OCI-M1 (cell line): ENCODE measurements at regions not wholly inside any gene's neighbourhood (a gene's known extent, or its start where the extent isn't known, plus 50 kb on each side); places are given as distances from the start of the nearest gene placed in this dataset.

Experiments
- DNase-seq: peaks from one replicate; lab custom pipeline; 2025; lab: John Stamatoyannopoulos, UW

GRCh38 chr6:23307516-23307915 is 738.1 kb downstream of the HDGFL1 start:
- DNase-seq: no peak

GRCh38 chr6:23308166-23308565 is 738.8 kb downstream of the HDGFL1 start:
- DNase-seq: no peak

- no peak for DNase-seq
Measured at GRCh38 chr6:23311211-23311610, 741.8 kb downstream of the HDGFL1 start.

GRCh38 chr6:23316131-23316530 is 746.8 kb downstream of the HDGFL1 start:
- DNase-seq: peak; percentile 74

GRCh38 chr6:23316931-23317330 is 747.6 kb downstream of the HDGFL1 start:
- DNase-seq: no peak

DNA sequence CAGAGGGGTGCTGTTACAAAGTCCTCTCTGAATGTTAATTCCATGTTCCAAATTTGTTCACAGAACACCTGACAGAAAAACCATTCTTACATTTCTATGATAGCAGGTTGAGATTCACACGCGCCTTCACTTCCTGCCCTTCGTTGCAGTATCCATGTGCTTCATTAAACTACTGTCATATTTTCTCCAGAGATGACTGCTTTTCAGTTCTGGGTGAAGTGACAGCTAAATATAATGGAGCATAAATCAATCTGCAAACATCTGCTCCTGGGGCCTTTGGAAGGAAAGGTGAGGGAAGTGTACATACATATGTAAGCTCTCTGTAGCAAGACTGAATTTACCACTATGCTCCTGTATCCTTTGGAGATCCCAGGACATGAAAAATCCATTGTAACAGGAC is 750.2 kb downstream of the HDGFL1 start:
- no peak for DNase-seq

DNA sequence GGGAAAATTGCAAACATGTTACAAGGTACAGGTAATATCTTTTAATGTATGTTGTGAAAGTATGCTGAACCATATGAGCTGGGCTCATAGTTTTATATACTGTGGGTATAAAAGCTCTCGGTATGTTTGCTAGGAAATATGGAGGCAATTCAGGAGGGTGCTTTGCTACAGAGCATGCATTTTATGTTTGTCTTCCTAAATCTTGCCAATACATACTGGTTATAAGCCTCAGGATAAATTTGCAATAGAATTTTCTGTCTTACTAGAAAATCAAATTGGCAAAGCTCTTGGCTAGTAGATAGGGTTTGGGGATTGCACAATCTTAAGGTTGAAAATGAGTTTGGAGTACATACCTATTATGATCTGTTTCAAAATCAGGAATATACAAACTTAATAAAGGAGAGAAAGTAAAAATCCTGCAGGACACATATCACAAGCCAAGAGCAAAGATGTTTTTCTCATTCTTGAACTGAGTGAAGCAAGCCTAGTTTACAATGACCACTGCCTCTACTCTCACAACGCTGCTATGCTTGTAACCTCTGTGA is 751.2 kb downstream of the HDGFL1 start:
- no peak for DNase-seq

DNA sequence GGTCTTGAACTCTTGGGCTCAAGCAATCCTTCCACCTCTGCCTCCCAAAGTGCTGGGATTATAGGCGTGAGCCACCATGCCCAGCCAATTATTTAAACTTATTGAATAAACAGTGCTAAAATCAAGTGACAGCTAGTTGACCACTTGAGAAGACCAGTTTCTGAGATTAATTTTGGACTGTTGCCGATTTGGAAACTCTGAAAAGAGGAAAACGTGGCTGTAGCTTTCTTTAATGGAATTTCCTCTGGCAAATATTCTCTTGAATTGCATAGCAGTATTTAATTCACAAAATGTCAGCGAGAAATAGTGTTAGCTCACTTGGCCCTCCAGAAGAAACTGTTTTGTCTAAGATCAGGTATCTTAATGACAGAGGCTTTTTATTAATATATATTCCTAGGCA is 754.5 kb downstream of the HDGFL1 start:
- no peak for DNase-seq

- DNase-seq: no peak
Measured at GRCh38 chr6:23325065-23325464, 755.7 kb downstream of the HDGFL1 start.

DNA sequence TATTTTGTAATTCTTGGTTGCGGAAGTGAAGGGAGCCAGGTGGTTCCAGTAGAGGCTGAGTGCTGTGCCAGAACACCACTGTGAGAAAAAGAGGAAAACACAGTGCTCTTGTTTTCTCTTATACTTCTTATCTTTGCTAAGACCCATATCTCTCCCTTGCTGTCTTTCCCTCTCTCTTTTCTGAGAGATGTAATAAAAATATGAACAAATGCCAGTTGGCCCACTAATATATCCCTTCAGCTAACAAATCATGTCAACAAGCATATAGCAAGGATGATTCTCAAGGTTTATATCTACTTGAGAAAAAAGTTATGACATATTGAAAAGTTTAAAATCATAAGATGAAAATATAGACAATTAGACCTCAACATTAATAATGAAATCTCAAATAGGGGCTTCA is 758.3 kb downstream of the HDGFL1 start:
- no peak for DNase-seq

GRCh38 chr6:23329086-23329485 is 759.7 kb downstream of the HDGFL1 start:
- DNase-seq: no peak

DNA sequence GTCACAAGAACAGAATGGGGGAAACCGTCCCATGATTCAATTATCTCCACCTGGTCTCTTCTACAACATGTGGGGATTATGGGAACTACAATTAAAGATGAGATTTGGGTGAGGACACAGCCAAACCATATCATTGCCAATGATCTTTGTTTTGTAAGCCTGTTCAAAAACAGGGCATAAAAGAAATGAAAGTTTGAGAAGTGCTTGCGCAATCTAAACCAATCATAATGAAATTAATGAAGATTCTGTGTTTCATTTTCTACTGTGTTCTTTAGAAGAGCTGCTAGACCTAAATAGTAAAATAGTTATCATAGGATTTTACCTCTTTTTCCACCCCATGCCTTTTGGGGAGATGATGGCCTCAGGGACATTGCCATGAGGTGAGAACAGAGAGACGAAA is 761.3 kb downstream of the HDGFL1 start:
- DNase-seq: peak; percentile 48

GRCh38 chr6:23334360-23334759 is 765.0 kb downstream of the HDGFL1 start:
- DNase-seq: no peak

GRCh38 chr6:23335894-23336293 is 766.5 kb downstream of the HDGFL1 start:
- DNase-seq: no peak

GRCh38 chr6:23339268-23339667 is 769.9 kb downstream of the HDGFL1 start:
- peak; percentile 18 for DNase-seq

- no peak for DNase-seq
Measured at GRCh38 chr6:23340271-23340670, 770.9 kb downstream of the HDGFL1 start.

DNA sequence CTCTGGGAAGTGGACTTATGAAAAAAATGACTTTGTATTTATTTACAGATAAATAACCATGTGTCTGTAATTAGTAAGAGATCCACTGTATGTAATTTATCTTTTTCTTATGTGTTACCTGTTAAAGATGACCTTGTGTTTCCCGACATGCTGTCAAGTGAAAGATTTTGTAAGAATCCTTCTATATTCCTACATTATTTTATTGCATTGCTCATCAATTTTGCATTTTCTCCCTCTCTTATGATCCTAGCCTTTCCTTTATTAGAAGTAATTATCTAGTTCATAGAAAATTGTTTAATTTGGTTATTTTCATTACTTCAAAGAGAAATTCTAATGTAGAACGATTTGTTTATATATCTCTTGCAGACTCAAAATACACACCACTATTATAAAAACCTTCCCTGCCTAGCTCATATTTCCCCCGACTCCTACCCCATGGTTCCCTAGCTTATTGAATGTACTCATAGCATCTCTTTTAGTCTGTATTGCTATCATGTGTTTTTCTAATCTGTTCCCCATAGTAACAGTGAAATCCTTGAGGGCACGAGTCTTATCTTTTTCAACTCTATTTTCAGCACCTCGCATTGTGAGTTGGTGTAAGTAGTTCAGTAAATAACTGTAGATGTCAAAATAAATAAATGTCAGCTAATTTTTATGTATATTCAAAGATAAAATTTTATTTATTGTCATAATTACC is 774.4 kb downstream of the HDGFL1 start:
- DNase-seq: no peak

GRCh38 chr6:23348185-23348584 is 777.8 kb upstream of the NRSN1 start:
- no peak for DNase-seq

DNA sequence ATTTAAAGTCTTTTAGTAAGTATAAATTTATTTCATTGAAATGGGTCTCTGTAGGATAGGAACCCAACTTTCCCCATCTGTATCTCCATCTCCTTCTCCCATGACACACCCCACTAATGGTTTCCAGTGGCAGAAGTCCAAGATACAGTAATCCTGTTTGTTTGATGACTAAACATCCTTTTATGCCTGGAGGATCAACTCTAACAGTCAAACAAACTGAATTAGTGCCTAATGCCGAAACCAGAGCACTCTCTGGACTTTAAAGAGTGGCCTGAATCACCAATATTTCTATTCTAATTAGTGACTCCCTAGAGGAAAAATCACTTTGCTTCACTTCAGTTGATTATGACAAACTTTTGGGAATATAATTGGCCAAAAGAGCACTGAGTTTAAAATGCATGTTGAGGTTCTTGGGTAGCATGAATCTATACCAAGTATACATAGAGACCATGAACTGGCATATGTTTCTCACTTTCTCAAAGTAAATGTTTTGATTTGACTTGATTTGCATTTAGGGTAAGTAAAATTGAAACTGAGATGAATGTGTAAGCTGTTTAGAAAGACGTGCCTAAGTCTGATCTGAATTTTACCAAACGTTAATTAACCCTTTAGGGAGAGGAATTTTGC is 776.4 kb upstream of the NRSN1 start:
- DNase-seq: no peak

DNA sequence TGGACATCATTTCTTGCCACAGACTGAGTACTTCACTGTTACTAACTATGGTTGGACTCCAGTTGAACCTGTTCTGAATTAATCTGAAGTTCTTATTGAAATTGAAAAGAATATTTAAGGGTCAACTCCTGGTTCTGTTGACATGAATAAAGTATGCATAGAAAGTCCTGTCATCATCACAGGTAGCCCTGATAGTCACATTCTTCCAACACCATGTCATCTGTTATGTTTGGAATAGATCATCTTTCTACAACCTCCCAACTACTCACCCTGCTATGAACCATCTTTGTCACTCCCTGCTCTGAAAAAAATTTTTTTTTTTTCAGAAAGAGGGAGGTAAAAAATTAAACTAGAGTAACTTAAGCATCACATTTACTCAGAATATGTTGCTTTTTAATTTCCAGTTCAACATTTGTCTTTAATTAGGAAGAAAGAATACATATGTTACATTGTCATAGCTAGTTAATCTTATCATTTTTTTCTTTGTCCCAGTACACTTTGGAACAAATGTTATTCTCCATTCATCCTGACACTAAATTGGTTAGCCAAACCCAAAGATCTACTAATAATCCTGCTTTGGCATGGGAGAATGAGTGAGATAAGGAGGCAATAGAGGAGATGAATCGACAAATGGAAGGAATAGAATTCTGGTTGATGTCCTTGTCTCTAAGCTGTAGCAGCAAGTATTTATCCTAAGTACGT is 775.1 kb upstream of the NRSN1 start:
- no peak for DNase-seq

- no peak for DNase-seq
Measured at GRCh38 chr6:23354004-23354403, 772.0 kb upstream of the NRSN1 start.

DNA sequence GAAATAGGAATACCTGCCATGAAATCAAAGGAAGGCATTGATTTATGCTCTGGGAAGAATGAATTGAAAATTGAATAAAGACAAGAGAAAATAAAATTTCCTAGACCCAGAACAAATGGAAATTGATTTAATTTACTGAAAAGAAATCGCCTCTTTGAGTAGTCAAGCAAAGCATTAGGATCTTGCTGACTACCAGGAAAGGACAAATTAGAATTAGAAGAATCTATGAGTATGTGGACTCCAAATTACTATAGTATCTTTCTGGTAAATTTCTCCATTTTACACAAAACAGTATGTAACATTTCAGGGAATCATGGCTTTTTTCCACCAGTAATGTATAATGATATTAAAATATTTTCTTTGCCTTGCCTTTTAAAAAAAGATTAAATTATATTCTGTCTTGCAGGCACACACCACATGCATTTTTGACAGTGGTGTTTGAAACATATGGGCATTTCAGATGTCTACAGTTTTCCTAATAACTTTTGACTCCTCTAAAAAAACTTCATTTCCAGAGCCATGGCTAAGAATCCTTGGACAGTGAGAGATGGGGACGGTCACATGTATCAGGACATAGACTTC is 768.7 kb upstream of the NRSN1 start:
- no peak for DNase-seq

- no peak for DNase-seq
Measured at GRCh38 chr6:23365732-23366131, 760.3 kb upstream of the NRSN1 start.
